GM18508 (cell line): ENCODE measurements at regions not wholly inside any gene's neighbourhood (a gene's known extent, or its start where the extent isn't known, plus 50 kb on each side); places are given as distances from the start of the nearest gene placed in this dataset.

Experiments used
- ATAC-seq: cut with Tn5 transposase; IDR thresholded peaks from one replicate; pipeline ENCODE4 v1.9.1; 2021; ENCODE audit warnings: moderate number of reproducible peaks; ENCODE audit not compliant: insufficient read depth, unreplicated experiment

DNA sequence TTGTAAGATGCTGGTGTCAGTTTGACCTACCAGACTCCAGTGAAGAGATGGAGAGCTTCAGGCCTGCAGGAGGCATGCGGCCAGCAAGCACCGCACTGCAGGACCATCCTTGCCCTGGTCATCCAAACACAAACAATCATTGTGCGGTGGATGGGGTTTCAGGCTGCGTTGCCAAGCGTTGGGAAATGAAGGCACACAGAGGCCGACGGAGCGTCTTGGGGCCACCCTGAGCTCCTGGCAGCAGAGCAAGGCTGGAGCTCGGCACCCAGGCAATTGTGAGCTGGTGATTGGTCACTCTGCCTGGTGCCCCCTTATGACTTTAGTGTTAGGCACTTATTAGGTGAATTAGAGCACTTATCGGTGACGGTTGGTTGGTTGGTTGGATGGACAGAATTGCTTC, 222.6 kb upstream of the RGMA start:
- ATAC-seq = no peak

DNA sequence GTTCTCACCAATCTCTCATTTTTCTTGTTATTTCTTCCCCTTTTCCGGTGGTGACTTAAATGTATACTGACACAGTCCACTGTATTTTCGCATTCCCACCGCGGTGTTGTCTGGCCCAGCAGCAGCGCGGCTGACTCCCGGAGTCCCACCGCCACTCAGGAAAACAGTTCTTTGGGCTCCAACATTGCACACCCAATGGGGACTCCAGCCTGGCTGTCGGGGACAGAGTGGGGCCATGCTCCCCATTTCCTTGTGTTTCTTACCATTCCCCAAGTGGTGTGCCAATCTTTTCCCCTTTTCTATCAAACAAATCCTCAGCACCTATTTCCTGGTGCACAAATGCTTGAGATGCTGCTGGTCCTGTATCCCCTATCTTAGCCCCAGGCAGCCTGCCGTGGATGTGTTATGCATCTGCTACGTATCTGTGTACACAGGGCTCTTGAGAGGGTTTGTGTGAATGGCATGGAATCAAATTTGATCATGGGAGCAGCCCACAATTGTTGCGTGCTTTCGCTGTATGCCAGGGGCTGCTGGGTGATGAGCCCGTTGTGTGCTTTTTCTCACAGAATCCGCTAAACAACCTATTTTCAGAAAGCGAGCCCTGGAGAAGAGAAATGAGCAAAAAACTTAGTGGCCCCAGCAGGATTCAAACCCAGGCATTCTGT, 219.1 kb upstream of the RGMA start:
- no peak for ATAC-seq

DNA sequence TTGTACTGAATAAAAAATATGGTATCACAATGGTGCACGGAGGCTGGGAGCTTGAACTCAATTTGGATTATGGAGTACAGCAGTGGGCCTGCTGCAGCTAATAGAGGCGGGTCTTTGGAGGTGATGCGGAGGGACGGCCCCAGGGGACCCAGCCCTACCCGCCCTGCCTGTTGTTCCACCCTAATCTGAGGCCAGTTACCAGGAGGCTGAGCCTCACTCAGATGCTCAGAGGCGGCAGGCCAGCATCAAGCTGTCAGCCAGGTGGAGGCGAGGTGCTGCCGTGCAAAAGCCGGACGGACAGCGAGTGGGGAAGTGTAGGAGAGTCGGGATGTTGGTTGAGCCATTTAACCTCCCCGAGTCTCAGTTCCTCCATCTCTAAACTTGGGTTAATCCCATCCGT, 218.5 kb upstream of the RGMA start:
- no peak for ATAC-seq

DNA sequence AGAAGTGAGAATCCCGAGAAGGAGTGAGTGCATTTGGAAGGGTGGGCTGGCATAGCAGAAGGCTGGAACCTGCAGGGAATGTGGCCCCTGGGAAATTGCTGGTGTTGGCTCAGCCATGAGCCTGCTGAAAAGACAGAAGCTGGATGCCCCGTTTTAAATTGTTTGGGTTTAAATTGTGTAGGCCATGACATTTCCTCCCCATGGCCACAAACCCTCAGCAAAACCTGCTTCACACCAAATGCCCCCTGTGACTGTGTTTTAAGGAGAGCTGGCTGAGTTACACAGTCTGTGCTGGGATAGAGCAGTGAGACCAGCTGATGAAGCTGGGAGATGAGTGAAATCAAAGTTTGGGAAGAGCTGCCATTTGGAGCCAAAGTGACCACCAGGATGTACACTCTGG, 216.3 kb upstream of the RGMA start:
- ATAC-seq = no peak

DNA sequence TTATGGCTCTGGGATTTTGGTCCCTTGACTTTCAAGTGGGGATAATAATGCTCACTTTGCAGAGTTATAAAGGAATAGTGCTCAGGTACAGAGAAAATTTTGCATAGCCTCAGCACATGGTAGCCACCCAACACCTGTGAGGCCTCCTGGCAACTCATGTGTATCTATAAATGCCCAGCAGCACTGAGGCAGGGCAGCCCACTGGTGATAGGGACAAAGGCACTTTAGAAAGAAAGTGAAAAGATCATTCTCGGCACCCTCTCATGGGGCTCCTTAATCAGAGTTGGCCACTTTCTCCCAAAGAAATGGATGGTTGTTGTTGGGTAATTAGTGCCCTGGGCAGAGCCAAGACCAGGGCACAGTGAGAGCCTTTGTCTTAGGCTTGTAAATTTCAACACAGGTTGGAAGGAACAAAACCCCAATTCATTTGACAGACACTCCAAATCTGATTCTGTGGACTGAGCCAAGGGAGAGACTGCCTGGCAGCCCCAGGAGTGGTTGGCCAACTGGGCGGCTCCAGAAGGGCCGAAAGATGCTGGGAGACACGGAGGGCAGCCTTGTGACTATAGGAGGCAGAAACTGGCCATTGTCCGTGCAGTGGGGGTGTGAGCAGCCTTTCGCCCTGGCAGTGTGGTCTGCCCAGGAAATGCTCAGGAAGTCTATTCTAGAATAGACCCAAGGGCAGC, 213.2 kb upstream of the RGMA start:
- no peak for ATAC-seq

DNA sequence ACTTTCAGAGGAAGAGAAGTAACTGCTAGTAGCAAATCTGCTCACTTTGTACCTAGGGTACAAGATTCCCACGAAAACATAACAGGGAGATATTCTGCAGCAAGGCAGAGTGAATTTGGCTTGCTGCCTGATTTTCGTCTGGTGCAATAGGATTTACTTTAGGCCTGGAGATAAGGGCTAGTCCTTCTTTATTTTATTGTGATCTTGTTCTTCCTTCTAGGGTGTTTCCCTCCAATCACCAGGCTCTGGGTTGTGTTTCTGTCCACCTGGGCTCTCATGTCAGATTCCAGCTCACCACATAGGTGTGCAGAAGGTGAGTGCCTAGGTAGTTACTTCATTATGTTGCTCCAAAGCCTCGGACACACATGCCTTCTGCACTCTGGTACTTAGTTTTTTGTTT, 211.8 kb upstream of the RGMA start:
- ATAC-seq = no peak

DNA sequence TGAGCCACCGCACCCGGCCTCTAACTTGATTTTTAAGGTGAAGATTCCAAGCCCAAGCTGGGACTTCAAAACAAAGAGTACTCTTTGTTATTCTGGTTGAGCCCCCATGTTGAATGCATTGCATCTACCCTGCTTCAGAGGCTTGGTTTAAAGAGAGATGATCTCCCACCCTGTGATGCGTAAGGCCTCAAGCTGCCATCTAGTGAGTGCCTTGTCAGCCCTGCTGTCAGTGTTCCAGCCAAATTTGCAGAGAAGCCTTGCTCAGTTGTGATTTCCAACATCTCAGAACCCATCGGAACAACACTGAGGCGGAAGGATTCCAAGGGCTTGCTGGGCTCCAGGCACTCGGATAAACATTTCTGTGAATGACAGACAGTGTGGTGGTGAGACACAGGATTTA, 210.7 kb upstream of the RGMA start:
- no peak for ATAC-seq

DNA sequence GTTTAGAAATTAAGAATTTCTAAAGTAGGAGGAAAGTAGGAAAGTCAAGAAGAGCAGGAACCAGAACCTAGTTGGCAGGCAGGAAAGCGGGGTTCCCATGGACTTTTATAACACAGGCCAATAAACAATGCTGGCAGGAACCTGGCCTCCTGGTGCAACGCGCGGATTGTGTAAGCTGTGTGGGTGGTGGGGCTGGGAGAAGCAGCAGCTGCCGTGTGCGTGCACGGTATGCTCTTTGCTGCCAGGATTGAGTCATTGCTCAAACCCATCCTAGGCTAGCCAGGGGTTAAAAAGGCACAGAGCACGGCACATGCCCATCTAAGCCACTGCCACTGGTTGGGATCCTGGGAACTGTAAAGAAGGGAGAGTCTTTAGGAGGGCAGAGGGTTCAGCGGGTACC, 209.9 kb upstream of the RGMA start:
- ATAC-seq = no peak

DNA sequence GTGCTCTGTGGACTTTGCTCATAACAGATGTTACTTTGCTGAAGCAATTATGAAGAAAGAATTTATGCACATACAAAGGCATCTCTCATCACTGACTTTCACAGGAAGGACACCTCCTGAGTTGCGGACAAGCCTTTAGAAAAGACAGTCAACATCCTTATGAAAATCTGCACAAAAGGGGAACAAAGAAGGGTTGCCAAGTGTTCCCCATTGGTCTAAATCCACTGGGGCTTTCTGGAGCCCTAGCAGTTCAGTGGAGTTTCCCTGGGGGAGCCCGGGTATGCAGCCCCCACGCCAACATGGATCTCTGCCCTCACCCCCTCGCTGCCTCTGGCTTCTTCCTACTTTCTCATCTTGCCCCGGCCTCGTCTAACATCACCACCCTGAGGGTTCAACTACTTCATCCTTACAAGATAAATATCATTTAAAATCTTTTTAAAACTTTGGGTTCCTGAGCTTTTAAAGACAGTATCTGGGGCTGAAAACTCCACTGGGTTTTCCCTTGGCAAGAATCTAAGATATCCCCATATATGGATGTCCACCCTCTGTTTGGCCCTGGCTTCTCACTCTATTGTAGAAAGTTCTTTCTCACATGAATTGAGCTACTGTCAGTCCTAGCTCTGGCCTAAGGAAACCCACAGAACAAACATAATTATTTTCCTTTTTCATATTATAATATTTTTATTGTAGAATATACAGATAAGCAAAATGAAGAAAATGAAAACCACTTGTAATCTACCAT, 207.9 kb upstream of the RGMA start:
- no peak for ATAC-seq

DNA sequence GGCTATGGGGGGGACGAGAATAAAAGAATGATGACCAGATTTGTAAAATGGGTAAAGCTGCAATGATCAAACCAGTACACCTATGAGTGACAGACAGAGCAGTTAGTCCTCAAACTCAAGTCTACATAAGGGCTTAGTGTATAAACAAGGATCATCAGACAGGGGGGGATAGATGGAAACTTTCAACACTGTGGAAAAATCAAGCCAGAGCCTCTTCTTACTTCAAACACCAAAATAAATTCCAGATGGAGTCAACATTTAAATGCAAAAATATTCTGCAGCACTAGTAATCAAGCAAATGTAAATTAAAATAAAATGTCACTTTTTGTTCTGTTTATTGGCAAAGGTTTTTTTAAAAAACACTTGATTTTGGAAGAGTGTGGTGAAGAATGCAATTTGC, 205.9 kb upstream of the RGMA start:
- ATAC-seq = no peak

DNA sequence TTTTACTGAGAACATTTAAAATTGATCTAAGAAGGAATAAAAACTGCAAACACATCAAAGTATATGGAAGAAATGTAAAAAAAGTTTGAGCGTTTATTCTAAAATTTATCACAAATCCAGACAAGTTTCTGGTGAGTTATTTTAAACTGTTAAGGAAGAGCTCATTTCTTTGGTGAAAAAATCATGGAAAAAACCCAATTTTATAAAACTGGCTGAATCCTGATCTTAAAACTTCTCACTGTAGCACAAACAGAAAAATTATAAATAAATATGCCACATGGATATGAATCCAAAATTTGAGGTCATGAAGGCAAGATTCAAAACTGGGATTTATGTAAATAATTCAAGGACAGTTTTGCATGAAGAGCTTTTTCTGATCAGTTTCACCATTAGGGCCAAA, 205.1 kb upstream of the RGMA start:
- ATAC-seq = no peak

DNA sequence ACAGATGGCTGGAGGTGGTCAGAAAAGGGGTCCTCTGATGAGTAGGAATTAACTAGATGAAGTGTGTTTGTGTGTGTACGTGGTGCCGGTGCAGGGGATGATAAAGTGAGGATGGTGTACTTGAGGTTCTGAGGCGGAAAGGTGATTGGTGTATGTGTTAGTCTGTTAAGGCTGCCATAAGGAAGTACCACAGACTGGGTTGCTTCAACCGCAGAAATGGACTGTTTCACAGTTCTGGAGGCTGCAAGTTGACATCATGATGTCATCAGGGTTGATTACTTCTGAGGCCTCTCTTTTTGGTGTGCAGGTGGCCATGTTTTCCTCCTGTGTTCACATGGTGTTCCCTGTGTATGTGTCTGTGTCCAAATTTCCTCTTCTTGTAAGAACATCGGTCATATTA, 202.4 kb upstream of the RGMA start:
- no peak for ATAC-seq

DNA sequence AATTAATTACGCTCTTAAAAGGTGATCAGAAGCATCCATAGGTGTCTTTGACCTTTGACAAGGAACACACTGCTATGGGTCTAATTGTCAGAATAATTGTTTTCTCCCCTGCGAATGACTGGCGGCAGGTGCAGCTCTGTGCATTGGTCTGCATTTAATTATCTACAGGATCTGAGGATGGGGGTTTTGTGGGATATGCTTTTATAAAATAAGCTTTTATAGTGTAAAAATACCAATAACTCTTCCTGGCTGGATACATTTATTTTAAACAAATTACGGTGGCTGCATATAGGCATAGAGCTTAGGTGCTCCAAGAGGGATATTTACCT, 201.6 kb upstream of the RGMA start:
- no peak for ATAC-seq

DNA sequence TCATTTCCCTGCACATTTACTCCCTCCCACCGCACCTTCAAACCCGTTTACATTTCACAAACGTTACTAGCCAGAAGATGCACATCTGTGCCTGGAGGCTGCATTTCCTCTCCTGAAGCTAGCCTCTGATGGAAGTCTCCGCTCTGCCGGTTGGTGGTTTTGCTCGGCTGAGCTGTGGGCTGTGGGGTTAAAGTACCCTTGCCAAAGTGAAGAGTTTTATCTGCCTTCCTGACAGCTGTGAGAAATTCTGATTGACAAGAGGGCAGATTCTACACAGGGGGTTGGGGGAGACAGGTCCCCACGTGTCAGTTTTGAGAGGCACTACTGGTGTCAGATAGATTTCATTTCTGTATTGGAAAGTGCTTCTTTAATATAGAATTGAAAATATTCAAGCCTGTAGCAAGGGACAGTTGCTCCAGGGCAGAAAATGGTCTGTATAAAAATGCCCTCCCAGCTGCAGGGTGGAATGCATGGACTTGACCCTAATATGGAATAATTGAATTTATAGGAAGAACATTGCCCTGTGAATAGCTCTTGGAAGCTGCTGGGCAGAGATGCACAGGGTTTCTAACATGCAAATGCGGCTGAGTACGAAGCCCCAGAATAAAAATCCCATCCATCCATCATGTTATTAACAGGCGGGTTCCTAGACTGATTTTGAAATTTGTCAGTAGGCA, 201.1 kb upstream of the RGMA start:
- ATAC-seq = no peak

DNA sequence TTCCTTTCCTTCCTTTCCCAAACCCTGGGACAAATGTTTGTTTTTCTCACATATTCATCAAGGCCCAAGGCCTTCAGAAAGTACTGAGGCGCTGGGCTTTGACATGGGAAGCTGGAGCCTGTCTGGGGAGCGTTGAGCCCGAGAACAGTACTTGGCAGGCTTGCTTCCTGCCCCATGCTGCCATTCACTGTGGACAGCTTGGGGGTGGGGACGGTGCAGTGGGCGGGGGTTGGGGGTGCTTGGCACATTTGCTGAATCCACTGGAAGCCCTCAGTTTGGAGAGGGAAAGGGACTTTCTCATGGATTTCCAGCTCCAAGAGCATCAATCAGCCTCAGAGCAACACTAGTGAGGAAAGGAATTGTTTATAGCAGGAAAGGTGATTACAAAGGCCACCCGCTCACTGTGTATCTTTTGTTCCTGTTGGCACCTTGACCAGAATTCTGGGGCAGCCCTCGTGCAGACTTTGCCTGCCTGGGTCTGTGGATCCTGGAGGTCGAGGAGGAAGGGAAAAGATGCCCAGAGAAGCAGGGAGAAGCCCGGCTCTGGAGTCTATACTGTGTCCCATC, 199.8 kb upstream of the RGMA start:
- no peak for ATAC-seq

DNA sequence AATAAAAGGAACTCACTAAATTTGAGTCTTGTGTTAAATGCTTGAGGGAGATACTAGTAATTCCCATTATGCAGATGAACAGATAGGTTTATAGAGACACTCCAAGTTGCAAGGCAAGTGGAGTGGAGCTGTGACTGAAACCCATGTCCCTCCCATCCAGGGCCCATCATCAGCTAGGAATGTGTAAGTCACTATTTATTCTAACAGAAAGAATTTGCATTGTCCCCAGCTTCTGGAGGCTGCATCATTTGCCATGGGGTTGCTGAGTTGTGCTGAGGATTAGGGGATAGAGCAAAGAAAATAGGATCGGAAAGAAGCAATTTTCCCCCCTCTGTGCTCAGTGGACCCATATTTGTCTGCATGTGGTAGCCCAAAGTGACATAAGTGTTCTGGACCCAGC, 197.4 kb upstream of the RGMA start:
- ATAC-seq = no peak

DNA sequence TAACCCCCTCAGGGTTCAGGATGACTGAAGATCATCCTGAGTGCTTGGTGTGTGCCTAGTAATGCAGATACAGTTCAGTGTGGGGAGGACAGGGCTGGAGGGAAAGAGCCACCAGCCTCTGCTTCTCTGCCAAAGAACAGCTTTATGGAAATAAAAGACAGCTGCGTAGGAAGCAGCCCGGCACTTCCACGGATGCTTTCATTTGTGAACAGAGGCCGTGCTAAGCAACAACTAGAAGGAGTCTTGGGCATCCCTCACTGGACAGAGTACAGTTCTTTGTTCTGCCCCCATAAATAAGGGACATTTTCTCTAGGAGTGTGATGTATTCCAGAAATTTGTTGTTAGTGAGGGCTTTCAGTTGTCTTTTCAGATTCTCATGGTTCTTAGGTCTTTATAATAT, 194.8 kb upstream of the RGMA start:
- ATAC-seq = no peak

DNA sequence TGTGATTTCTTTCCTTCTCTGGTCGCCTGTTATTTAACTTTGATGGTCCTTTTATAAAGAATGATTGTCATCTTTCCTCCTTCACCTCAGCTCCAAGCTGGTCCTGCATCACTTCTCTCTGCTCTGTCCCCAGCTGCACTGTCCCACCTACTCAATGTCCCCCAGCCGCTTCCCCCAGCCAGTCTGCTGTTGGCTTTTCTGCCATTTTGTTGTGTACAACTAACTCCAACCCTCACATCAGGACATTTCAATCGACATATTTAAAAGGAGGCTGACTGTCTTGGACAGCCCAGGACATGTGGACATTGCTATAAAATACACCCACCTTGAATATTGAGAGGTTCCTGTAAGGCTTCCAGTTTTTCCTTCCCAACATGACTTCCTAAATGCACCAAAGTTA, 193.8 kb upstream of the RGMA start:
- ATAC-seq = no peak

DNA sequence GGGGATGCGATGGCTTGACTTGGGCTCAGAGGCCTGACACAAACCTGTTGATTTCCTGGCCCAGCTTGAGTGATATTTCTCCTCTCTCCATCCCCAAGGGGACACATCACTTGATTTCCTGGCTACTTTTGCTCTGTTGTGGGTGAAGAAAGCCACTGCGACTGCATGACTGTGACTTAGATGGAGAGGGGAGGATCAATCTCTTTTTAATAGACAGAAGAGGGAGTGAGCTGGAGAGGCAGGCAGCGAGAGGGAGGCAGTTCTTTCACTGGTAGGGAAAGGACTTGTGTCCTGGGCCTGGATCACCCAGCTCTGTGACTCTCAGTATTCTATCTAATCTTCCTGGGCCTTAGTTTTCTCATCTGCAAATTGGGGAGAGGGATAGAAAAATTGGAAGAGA, 189.8 kb upstream of the RGMA start:
- no peak for ATAC-seq

DNA sequence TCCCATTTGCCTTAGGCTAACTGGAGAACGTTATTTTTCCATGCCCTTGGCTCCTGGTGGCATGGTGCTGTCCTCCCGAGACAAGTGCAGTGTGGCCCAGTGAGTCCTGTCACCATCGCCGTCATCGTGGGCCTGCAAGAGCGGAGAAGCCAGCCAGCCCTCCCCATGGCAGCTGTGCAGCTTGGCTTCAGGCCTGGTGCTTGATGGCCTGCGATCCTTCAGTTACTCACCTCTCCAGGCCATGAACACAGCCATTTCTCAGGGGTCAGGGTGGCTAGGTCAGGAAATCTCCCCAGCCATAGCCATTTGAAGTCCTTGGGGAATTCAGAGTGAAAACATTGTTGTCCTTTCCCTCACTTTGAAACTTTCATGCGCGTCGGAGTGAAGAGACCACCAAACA, 189.0 kb upstream of the RGMA start:
- no peak for ATAC-seq

DNA sequence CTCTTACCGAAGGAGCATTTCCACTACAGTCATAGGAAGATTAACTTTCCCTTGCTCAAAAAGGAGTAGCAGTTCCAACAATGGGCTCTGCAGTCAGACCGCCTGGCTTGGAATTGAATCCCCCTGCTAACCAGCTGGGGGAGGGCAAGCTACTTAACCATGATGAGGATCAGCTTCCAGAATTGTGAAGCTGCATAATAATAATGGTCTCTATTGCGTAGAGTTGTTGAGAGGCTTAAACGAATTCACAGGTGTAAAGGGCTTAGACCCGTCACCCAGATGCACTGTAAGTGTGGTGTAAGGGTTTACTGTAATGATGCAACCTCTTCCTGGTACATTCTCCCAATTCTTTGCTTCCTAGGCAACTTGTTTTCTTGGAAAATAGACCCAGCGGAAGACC, 185.2 kb upstream of the RGMA start:
- no peak for ATAC-seq
